ENCODE measurements at regions not wholly inside any gene's neighbourhood (a gene's known extent, or its start where the extent isn't known, plus 50 kb on each side); places are given as distances from the start of the nearest gene placed in this dataset.

GRCh38 chr6:122859676-122860075 is 70.6 kb downstream of the SMPDL3A start:
- Mint-ChIP-seq H3K27ac (no peak overlapping the region), H3K36me3 (ENCODE audit: low read depth) (no peaks in the 10 kb centered on the region), H3K4me1 (peaks cover 14% of the 10 kb centered on the region), H3K9me3 (no peaks in the 10 kb centered on the region), H3K27me3 (ENCODE audit: insufficient read depth, low read depth, poor library complexity) (no peaks in the 10 kb centered on the region), H3K4me3 (no peak overlapping the region)
- Histone ChIP-seq H3K4me3 (no peak overlapping the region), H3K4me1 (ENCODE audit: insufficient read depth) (peaks cover 13% of the 10 kb centered on the region), H4K20me1 (replicated peaks; ENCODE audit: insufficient read depth) (no peaks in the 10 kb centered on the region), H3K4me2 (no peak overlapping the region), H3K9me2 (ENCODE audit: insufficient read depth) (no peaks in the 10 kb centered on the region), H3K79me2 (replicated peaks; ENCODE audit: insufficient read depth) (no peaks in the 10 kb centered on the region), H2AFZ (no peak overlapping the region), H3K27ac (ENCODE audit: low read depth) (no peak overlapping the region), H3K36me3 (ENCODE audit: insufficient read depth) (no peaks in the 10 kb centered on the region), H3F3A (replicated peaks; ENCODE audit: low read depth) (no peaks in the 10 kb centered on the region), H3K27me3 (ENCODE audit: insufficient read depth) (peaks cover 14% of the 10 kb centered on the region; the same call in 1 of the 2 replicates)
- ATAC-seq (no peak), DNase-seq (ENCODE audit: low spot score) (no peak)
- TF ChIP-seq ZNF331 (CRISPR knock-in tag; IDR thresholded peaks at IDR 0.05; ENCODE audit: low read depth) (no peak), EZH2 (IDR thresholded peaks at IDR 0.05; ENCODE audit: low read depth, unreplicated experiment) (no peak), ETS1 (IDR thresholded peaks at IDR 0.05) (no peak)

GRCh38 chr6:122861594-122861993 is 72.5 kb downstream of the SMPDL3A start:
- Mint-ChIP-seq H3K36me3 (ENCODE audit: low read depth) (no peaks in the 10 kb centered on the region), H3K27ac (no peak overlapping the region), H3K4me3 (no peak overlapping the region), H3K27me3 (ENCODE audit: insufficient read depth, low read depth, poor library complexity) (no peaks in the 10 kb centered on the region), H3K4me1 (peaks cover 14% of the 10 kb centered on the region), H3K9me3 (no peaks in the 10 kb centered on the region)
- H3K27me3 ChIP-seq (ENCODE audit: insufficient read depth) = peaks cover 14% of the 10 kb centered on the region; the same call in 1 of the 2 replicates
- peaks cover 13% of the 10 kb centered on the region for H3K4me1 ChIP-seq (ENCODE audit: insufficient read depth)
- DNase-seq (ENCODE audit: low spot score) = peak; percentile 15
- no peak overlapping the region for H3K27ac ChIP-seq (ENCODE audit: low read depth)
- H3K4me2 ChIP-seq = 0 out of 2 replicates have a peak overlapping the region, but pooled peaks have one; percentile 29
- ATAC-seq = no peak
- H3K4me3 ChIP-seq = no peak overlapping the region
- no peaks in the 10 kb centered on the region for H3K9me2 ChIP-seq (ENCODE audit: insufficient read depth)
- H3F3A ChIP-seq (replicated peaks; ENCODE audit: low read depth) = no peaks in the 10 kb centered on the region
- H4K20me1 ChIP-seq (replicated peaks; ENCODE audit: insufficient read depth) = no peaks in the 10 kb centered on the region
- no peak overlapping the region for H2AFZ ChIP-seq
- no peaks in the 10 kb centered on the region for H3K79me2 ChIP-seq (replicated peaks; ENCODE audit: insufficient read depth)
- no peaks in the 10 kb centered on the region for H3K36me3 ChIP-seq (ENCODE audit: insufficient read depth)
- TF ChIP-seq NANOG (IDR thresholded peaks at IDR 0.05; ENCODE audit: borderline replicate concordance) = no peak
- TF ChIP-seq ZNF114 (CRISPR knock-in tag; IDR thresholded peaks at IDR 0.05) = no peak
- no peak for TF ChIP-seq STAT1 (IDR thresholded peaks at IDR 0.05; ENCODE audit: unreplicated experiment)
- no peak for TF ChIP-seq EZH2 (IDR thresholded peaks at IDR 0.05; ENCODE audit: low read depth, unreplicated experiment)
- no peak for TF ChIP-seq ZNF331 (CRISPR knock-in tag; IDR thresholded peaks at IDR 0.05; ENCODE audit: low read depth)
- TF ChIP-seq POLR2AphosphoS5 (IDR thresholded peaks at IDR 0.05; ENCODE audit: low read depth) = no peak
- TF ChIP-seq REST (IDR thresholded peaks at IDR 0.05; ENCODE audit: unreplicated experiment) = no peak
- TF ChIP-seq ZNF462 (CRISPR knock-in tag; IDR thresholded peaks at IDR 0.05) = no peak
- no peak for TF ChIP-seq ETS1 (IDR thresholded peaks at IDR 0.05)
